ENCODE measurements at regions not wholly inside any gene's neighbourhood (a gene's known extent, or its start where the extent isn't known, plus 50 kb on each side); places are given as distances from the start of the nearest gene placed in this dataset.

- DNase-seq (ENCODE audit: low spot score) = no peak
These were observed 1454.0 kb downstream of the BRD1 start for GRCh38 chr22:48373626-48374173.

GRCh38 chr22:48372390-48372789, 1455.3 kb downstream of the BRD1 start:
- DNase-seq (ENCODE audit: low spot score) = no peak

- DNase-seq (ENCODE audit: low spot score) = no peak
These were observed 1456.3 kb downstream of the BRD1 start for GRCh38 chr22:48371391-48371790.

- DNase-seq (ENCODE audit: low spot score) = no peak
These were observed 1457.0 kb downstream of the BRD1 start for GRCh38 chr22:48370508-48371325.

GRCh38 chr22:48369789-48370507, 1457.7 kb downstream of the BRD1 start:
- DNase-seq (ENCODE audit: low spot score) = no peak

- no peak for DNase-seq (ENCODE audit: low spot score)
These were observed 1458.6 kb downstream of the BRD1 start for GRCh38 chr22:48368975-48369525.

- DNase-seq (ENCODE audit: low spot score) = no peak
These were observed 1459.9 kb downstream of the BRD1 start for GRCh38 chr22:48367731-48368130.

GRCh38 chr22:48366591-48366990, 1461.1 kb downstream of the BRD1 start:
- DNase-seq (ENCODE audit: low spot score) = no peak

GRCh38 chr22:48366056-48366455, 1461.6 kb downstream of the BRD1 start:
- no peak for DNase-seq (ENCODE audit: low spot score)

GRCh38 chr22:48365386-48365785, 1462.3 kb downstream of the BRD1 start:
- DNase-seq (ENCODE audit: low spot score) = no peak

GRCh38 chr22:48362721-48363404, 1464.8 kb downstream of the BRD1 start:
- no peak for DNase-seq (ENCODE audit: low spot score)

- DNase-seq (ENCODE audit: low spot score) = no peak
These were observed 1466.5 kb downstream of the BRD1 start for GRCh38 chr22:48361099-48361639.

GRCh38 chr22:48359613-48359965, 1468.1 kb downstream of the BRD1 start:
- DNase-seq (ENCODE audit: low spot score) = no peak

GRCh38 chr22:48358886-48359612, 1468.6 kb downstream of the BRD1 start:
- no peak for DNase-seq (ENCODE audit: low spot score)

GRCh38 chr22:48357961-48358360, 1469.7 kb downstream of the BRD1 start:
- no peak for DNase-seq (ENCODE audit: low spot score)

- DNase-seq (ENCODE audit: low spot score) = no peak
These were observed 1470.5 kb downstream of the BRD1 start for GRCh38 chr22:48357196-48357595.

GRCh38 chr22:48356731-48357130, 1470.9 kb downstream of the BRD1 start:
- no peak for DNase-seq (ENCODE audit: low spot score)

GRCh38 chr22:48354096-48354495, 1473.6 kb downstream of the BRD1 start:
- no peak for DNase-seq (ENCODE audit: low spot score)

- DNase-seq (ENCODE audit: low spot score) = no peak
These were observed 1474.3 kb downstream of the BRD1 start for GRCh38 chr22:48353116-48353947.
